Inflammatory macrophage treated with lipopolysaccharide for 1 hour (primary cell): ENCODE measurements at regions not wholly inside any gene's neighbourhood (a gene's known extent, or its start where the extent isn't known, plus 50 kb on each side); places are given as distances from the start of the nearest gene placed in this dataset.
"Not testable (repeated sequence)": the region's sequence is repeated elsewhere in the genome, so short reads cannot be mapped to it uniquely, and the experiment has no call there.

Source experiments
- DNase-seq, 2 donors: peaks; one replicate each; pipeline ENCODE4 v3.0.0-alpha.2; 2020 to 2022

GRCh38 chr21:28877318-28877884, 115.3 kb downstream of the LTN1 start:
- DNase-seq: no peak

- no peak for DNase-seq
These were observed 117.6 kb downstream of the LTN1 start for GRCh38 chr21:28875078-28875477.

GRCh38 chr21:28872218-28872617, 120.5 kb downstream of the LTN1 start:
- no peak for DNase-seq

GRCh38 chr21:28871388-28872010, 121.2 kb downstream of the LTN1 start:
- DNase-seq: no peak

GRCh38 chr21:28867401-28867800, 125.3 kb downstream of the LTN1 start:
- DNase-seq: no peak

GRCh38 chr21:28865488-28866186, 127.0 kb downstream of the LTN1 start:
- no peak for DNase-seq

GRCh38 chr21:28858424-28858823, 134.3 kb downstream of the LTN1 start:
- DNase-seq: no peak

GRCh38 chr21:28857752-28858151, 134.9 kb downstream of the LTN1 start:
- DNase-seq: no peak

- DNase-seq: no peak
These were observed 136.0 kb downstream of the LTN1 start for GRCh38 chr21:28856588-28857250.

- DNase-seq: no peak
These were observed 140.0 kb downstream of the LTN1 start for GRCh38 chr21:28852706-28853105.

GRCh38 chr21:28851645-28852044, 141.0 kb downstream of the LTN1 start:
- DNase-seq: no peak

GRCh38 chr21:28839237-28839636, 153.4 kb downstream of the LTN1 start:
- DNase-seq: not testable (repeated sequence)

GRCh38 chr21:28837426-28837825, 155.3 kb downstream of the LTN1 start:
- not testable (repeated sequence) for DNase-seq

GRCh38 chr21:28836588-28836987, 156.1 kb downstream of the LTN1 start:
- DNase-seq: not testable (repeated sequence)

- DNase-seq: no peak
These were observed 158.1 kb downstream of the LTN1 start for GRCh38 chr21:28834335-28835238.

GRCh38 chr21:28833609-28834008, 159.1 kb downstream of the LTN1 start:
- DNase-seq: no peak

- no peak for DNase-seq
These were observed 159.5 kb downstream of the LTN1 start for GRCh38 chr21:28833182-28833581.

- DNase-seq: no peak
These were observed 160.0 kb downstream of the LTN1 start for GRCh38 chr21:28832715-28833061.

GRCh38 chr21:28832013-28832714, 160.5 kb downstream of the LTN1 start:
- no peak for DNase-seq

GRCh38 chr21:28828981-28829380, 163.7 kb downstream of the LTN1 start:
- no peak for DNase-seq

GRCh38 chr21:28828021-28828420, 164.7 kb downstream of the LTN1 start:
- DNase-seq: no peak

- no peak for DNase-seq
These were observed 165.3 kb downstream of the LTN1 start for GRCh38 chr21:28827422-28827821.
